Esophagus squamous epithelium (tissue), 5 donors: ENCODE measurements at regions not wholly inside any gene's neighbourhood (a gene's known extent, or its start where the extent isn't known, plus 50 kb on each side); places are given as distances from the start of the nearest gene placed in this dataset.
"Not testable (repeated sequence)": the region's sequence is repeated elsewhere in the genome, so short reads cannot be mapped to it uniquely, and the experiment has no call there.

Source experiments
- DNase-seq: peaks from one replicate; lab custom pipeline; 2025; lab: John Stamatoyannopoulos, UW
- H3K27ac ChIP-seq, 4 donors: fragments of 200-600 bp; sonication (generic); one replicate each; pipeline ENCODE4 v1.5.1; 2016 to 2019; ENCODE audit warnings: mild to moderate bottlenecking in 1 of 4
- H3K27me3 ChIP-seq, 4 donors: fragments of 200-600 bp; sonication (generic); 1 replicate in 3 of 4; 2 replicates in 1 of 4; pipeline versions ENCODE4 v1.5.1 to v1.6.0; 2017 to 2021; ENCODE audit warnings: antibody characterized with exemption in 1 of 4
- H3K36me3 ChIP-seq, 3 donors: fragments of 200-600 bp; sonication (generic); one replicate each; pipeline ENCODE4 v1.5.1; 2016 to 2019
- H3K4me1 ChIP-seq, 3 donors: fragments of 200-600 bp; sonication (generic); one replicate each; pipeline ENCODE4 v1.5.1; 2017 to 2019
- H3K4me3 ChIP-seq, 4 donors: fragments of 200-600 bp; sonication (generic); 1 replicate in 3 of 4; 2 replicates in 1 of 4; pipeline ENCODE4 v1.5.1; 2016 to 2019; ENCODE audit warnings: mild to moderate bottlenecking in 2 of 4, moderate library complexity in 1 of 4
- H3K9me3 ChIP-seq, 3 donors: fragments of 200-600 bp; sonication (generic); one replicate each; pipeline ENCODE4 v1.5.1; 2016 to 2019
- CTCF ChIP-seq, 6 experiments: fragments of 450-650 bp in 4 of 6; fragments of 200-600 bp in 2 of 6; sonication (generic) in 2 of 6; IDR thresholded peaks; one replicate each; pipeline ENCODE4 v1.5.1; 2016 to 2019; ENCODE audit warnings: antibody characterized with exemption in 6 of 6, mild to moderate bottlenecking in 4 of 6, moderate library complexity in 4 of 6
- POLR2A ChIP-seq, 4 donors: fragments of 450-650 bp; IDR thresholded peaks; one replicate each; pipeline ENCODE4 v1.6.1; 2017; ENCODE audit warnings: antibody characterized with exemption in 4 of 4, mild to moderate bottlenecking in 4 of 4, moderate library complexity in 3 of 4
- WGBS, 2 donors: methylation state at CpG; one replicate each; pipeline ENCODE4 v1.1.5; 2018; 5-methylcytosine and 5-hydroxymethylcytosine counted together
- intact Hi-C: fragments of 100-400 bp; cut with DNase I; formaldehyde crosslinking; loops from one replicate; pipeline ENCODE4 v1.15.0; 2022
- donor health status: DM: yes; HTN: yes; CAD: no.

- 69 to 74% methylated on average over 3 of the region's 3 CpGs for WGBS, 2 donors
- intact Hi-C loops, result no loop called here
- Histone ChIP-seq H3K27ac (no peak overlapping the region), H3K4me1 (no peaks in the 10 kb centered on the region), H3K9me3 (peaks cover 0 to 7% (median 0%) of the 10 kb centered on the region in 3 donors), H3K4me3 (no peak overlapping the region), H3K27me3 (no peaks in the 10 kb centered on the region), H3K36me3 (no peaks in the 10 kb centered on the region)
- no peak for DNase-seq
- TF ChIP-seq CTCF (IDR thresholded peaks at IDR 0.05), result no peak
- TF ChIP-seq POLR2A (IDR thresholded peaks at IDR 0.05), result no peak
Observed at GRCh38 chr5:106277540-106278096, 1393.1 kb downstream of the EFNA5 start.

DNA sequence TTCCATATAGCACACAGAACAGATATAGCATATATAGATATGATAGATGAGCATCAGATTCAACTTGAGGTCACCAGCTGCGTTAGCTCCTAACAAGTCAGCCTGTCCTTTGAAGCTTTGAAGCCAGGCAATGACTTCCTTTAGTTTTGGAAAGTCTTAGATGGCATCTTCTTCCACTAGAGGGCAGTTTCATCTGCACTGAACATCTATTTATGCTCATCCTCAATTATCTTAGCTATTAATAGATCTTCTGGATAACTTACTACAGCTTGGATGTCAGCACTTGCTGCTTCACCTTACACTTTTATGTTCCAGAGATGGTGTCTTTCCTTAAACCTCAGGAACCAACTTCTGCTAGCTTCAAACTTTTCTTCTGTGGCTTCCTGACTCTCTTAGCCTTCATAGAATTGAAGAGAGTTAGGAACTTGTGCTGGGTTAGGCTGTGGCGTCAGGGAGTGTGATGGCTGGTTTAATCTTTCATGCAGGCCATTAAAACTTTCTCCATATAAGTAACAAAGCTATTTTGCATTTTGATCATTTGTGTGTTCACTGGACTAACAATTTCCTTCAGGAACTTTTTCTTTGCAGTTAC lies 1401.4 kb downstream of the EFNA5 start:
- intact Hi-C loops, result no loop called here

GRCh38 chr5:106267256-106267655 lies 1403.5 kb downstream of the EFNA5 start:
- H3K4me3 ChIP-seq, result no peak overlapping the region
- DNase-seq, result no peak
- no peak overlapping the region for H3K27ac ChIP-seq
- intact Hi-C loops, result no loop called here
- no peaks in the 10 kb centered on the region for H3K9me3 ChIP-seq
- 66 to 71% methylated on average over 3 of the region's 3 CpGs for WGBS, 2 donors
- no peak for TF ChIP-seq POLR2A (IDR thresholded peaks at IDR 0.05)
- TF ChIP-seq CTCF (IDR thresholded peaks at IDR 0.05), result no peak
- H3K4me1 ChIP-seq, result no peaks in the 10 kb centered on the region
- H3K36me3 ChIP-seq, result no peaks in the 10 kb centered on the region
- H3K27me3 ChIP-seq, result no peaks in the 10 kb centered on the region

More for the DNA sequence above, 1401.4 kb downstream of the EFNA5 start:
- Histone ChIP-seq H3K9me3 (peaks cover 0 to 7% (median 0%) of the 10 kb centered on the region in 3 donors), H3K4me1 (no peaks in the 10 kb centered on the region), H3K27ac (no peak overlapping the region), H3K36me3 (no peaks in the 10 kb centered on the region), H3K4me3 (no peak overlapping the region), H3K27me3 (no peaks in the 10 kb centered on the region)
- DNase-seq, result no peak
- no peak for TF ChIP-seq POLR2A (IDR thresholded peaks at IDR 0.05)
- peak in 4 of 6 experiments; percentile 18 to 50 (median 28) for TF ChIP-seq CTCF (IDR thresholded peaks at IDR 0.05)
- WGBS, 2 donors, result 45 to 55% methylated on average over 2 of the region's 2 CpGs

- TF ChIP-seq POLR2A (IDR thresholded peaks at IDR 0.05) (no peak), CTCF (IDR thresholded peaks at IDR 0.05) (no peak)
- Histone ChIP-seq H3K27ac (no peak overlapping the region), H3K36me3 (no peaks in the 10 kb centered on the region), H3K9me3 (no peaks in the 10 kb centered on the region), H3K27me3 (no peaks in the 10 kb centered on the region), H3K4me1 (no peaks in the 10 kb centered on the region), H3K4me3 (no peak overlapping the region)
- intact Hi-C loops, result no loop called here
- DNase-seq, result no peak
Observed at GRCh38 chr5:106262395-106262794, 1408.3 kb downstream of the EFNA5 start.

- H3K4me3 ChIP-seq, H3K27me3 ChIP-seq, H3K9me3 ChIP-seq, H3K27ac ChIP-seq, H3K4me1 ChIP-seq, DNase-seq, H3K36me3 ChIP-seq, intact Hi-C loops: not testable (repeated sequence)
- WGBS, 2 donors, result 63 to 74% methylated on average over 11 of the region's 11 CpGs
Observed at GRCh38 chr5:106259431-106260090, 1411.2 kb downstream of the EFNA5 start.
